22Rv1 (cell line): ENCODE measurements at regions not wholly inside any gene's neighbourhood (a gene's known extent, or its start where the extent isn't known, plus 50 kb on each side); places are given as distances from the start of the nearest gene placed in this dataset.
"Not testable (repeated sequence)": the region's sequence is repeated elsewhere in the genome, so short reads cannot be mapped to it uniquely, and the experiment has no call there.

Experiments
- H3K27ac ChIP-seq: fragments of 450-650 bp; 2 replicates; pipeline ENCODE4 v1.5.1; 2017
- ZFX ChIP-seq: fragments of 450-650 bp; IDR thresholded peaks from 2 replicates; pipeline ENCODE4 v1.6.1; 2017; ENCODE audit warnings: antibody characterized with exemption, borderline replicate concordance
- TF ChIP-seq, protein P1 (sequence below): fragments of 450-650 bp; IDR thresholded peaks from 2 replicates; pipeline ENCODE4 v1.5.1; 2017; ENCODE audit warnings: mild to moderate bottlenecking

DNA sequence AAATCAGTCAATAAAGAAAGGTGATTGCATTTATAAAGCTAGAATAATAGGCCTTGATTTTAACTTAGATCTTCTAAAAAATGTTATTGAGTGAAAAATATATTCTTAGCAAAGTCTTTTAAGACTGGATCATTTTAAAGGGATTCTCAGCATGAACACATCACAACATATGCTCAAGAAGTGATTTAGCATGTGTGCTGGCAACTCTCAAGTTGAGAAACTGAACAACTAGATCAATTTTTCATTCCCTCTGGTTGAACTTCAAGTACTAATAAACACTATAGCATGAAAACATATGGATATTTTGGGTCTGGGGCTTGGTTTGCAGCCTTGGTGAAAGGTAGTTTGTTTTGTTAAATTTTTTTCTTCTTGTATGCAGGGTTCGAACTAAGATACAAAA is 107.8 kb upstream of the PNPT1 start:
- TF ChIP-seq, protein P1, sequence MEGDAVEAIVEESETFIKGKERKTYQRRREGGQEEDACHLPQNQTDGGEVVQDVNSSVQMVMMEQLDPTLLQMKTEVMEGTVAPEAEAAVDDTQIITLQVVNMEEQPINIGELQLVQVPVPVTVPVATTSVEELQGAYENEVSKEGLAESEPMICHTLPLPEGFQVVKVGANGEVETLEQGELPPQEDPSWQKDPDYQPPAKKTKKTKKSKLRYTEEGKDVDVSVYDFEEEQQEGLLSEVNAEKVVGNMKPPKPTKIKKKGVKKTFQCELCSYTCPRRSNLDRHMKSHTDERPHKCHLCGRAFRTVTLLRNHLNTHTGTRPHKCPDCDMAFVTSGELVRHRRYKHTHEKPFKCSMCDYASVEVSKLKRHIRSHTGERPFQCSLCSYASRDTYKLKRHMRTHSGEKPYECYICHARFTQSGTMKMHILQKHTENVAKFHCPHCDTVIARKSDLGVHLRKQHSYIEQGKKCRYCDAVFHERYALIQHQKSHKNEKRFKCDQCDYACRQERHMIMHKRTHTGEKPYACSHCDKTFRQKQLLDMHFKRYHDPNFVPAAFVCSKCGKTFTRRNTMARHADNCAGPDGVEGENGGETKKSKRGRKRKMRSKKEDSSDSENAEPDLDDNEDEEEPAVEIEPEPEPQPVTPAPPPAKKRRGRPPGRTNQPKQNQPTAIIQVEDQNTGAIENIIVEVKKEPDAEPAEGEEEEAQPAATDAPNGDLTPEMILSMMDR = no peak
- TF ChIP-seq ZFX = no peak
- no peak overlapping the region for H3K27ac ChIP-seq

DNA sequence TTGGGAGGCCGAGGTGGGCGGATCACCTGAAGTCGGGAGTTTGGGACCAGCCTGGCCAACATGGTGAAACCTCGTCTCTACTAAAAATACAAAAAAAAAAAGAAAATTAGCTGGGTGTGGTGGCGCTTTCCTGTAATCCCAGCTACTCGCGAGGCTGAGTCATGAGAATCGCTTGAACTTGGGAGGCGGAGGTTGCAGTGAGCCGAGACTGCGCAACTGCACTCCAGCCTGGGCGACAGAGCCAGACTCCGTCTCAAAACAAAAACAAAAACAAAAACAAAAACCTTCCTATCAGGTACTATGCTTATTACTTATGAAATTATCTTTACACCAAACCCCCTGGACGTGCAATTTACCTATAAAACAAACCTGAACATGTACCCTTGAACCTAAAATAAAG is 106.0 kb upstream of the PNPT1 start:
- not testable (repeated sequence) for H3K27ac ChIP-seq

DNA sequence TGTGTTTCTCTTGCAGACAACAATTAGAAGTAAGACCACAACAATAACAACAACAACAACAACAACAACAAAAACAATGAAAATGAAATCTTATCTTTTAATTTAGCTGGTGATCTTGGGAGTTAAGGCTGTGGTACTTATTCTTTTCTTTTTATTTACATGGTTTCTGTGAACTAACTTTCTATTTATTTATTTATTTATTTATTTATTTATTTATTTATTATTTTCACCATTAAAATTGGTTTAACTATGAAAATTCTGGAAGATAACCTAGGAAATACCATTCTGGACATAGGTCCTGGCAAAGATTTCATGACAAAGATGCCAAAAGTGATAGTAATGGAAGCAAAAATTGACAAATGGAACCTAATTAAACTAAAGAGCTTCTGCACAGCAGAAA is 102.5 kb upstream of the PNPT1 start:
- H3K27ac ChIP-seq = no peak overlapping the region
- no peak for TF ChIP-seq ZFX
- TF ChIP-seq, protein P1 = no peak

DNA sequence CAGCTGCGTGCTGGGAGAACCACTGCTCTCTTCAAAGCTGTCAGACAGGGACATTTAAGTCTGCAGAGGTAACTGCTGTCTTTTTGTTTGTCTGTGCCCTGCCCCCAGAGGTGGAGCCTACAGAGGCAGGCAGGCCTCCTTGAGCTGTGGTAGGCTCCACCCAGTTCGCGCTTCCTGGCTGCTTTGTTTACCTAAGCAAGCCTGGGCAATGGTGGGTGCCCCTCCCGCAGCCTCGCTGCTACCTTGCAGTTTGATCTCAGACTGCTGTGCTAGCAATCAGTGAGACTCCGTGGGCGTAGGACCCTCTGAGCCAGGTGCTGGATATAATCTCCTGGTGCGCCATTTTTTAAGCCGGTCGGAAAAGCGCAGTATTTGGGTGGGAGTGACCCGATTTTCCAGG is 100.0 kb upstream of the PNPT1 start:
- H3K27ac ChIP-seq = not testable (repeated sequence)

DNA sequence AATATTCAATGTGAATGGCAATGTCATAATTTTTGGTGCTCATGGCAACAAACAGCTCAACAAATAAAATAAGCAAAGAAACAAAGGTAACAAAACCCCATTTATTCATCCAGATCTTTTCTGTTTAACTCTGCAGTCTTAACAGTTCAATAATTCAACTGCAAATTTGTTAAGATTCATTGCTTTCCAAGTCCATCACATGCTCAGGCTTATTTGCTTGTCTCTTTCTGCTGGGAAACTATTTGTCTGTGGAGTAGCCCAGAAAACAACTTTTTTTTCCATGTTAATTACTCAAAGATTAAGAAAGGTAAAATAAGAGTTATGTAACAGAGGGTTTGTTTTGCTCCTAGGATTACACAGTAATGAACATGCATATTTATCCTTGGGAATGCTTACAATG is 92.6 kb upstream of the PNPT1 start:
- H3K27ac ChIP-seq = no peak overlapping the region
- TF ChIP-seq, protein P1 = no peak
- TF ChIP-seq ZFX = no peak

DNA sequence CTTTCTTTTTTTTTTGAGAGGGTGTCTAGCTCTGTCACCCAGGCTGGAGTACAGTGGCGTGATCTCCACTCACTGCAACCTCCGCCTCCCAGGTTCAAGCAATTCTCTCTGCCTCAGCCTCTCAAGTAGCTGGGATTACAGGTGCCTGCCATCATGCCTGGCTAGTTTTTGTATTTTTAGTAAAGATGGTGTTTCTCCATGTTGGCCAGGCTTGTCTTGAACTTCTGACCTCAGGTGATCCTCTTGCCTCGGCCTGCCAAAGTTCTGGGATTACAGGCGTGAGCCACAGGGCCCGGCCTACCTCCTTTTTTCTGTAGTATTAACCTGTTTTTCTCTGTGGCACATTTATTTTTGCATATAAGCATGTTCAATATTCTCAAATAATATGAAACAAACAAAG is 90.1 kb upstream of the PNPT1 start:
- not testable (repeated sequence) for H3K27ac ChIP-seq

DNA sequence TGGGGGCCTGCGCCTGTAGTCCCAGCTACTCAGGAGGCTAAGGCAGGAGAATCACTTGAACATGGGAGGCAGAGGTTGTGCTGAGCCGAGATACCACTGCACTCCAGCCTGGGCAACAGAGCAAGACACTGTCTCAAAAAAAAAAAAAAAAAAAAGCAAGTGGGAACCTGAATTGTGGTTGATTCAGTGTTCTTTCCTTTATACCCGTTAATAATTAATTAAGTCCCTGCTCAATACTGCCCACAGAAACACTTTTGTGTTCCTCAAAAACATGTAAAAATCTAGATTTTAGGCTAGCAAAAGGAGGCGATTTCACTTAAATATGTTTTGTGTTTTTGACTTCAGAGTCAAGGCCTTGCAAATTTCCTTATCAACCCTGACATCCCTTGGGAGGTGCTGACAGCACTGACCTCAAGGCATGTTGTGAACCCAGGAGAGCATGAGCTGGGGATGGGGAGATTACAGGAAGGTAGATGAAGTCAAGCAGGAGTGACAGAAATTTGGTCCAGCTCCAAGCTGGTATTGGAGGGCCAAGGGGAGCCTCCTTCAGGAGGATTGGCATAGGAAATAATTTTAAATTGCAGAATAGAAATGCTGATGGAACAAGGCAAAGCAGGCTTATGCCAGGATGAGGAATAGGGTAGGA is 89.0 kb upstream of the PNPT1 start:
- no peak for TF ChIP-seq ZFX
- TF ChIP-seq, protein P1 = no peak
- H3K27ac ChIP-seq = no peak overlapping the region

DNA sequence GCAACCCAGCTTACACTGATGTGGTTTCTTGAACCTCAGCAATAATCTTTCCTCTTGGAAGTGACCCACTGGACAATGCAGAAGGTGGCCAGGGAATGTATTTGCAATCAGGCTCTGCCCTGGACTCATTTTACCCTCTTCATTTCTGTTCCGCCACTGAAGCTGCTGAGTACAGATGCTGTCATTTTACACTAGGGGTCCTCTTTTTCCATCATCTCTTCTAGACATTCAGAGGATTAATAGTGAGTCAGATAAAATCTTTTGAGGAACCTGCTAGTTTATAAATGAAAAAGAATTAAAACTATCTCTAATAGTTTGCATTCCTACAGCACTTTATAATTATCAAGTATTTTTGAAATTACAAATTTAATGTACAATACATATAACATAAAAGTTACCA is 87.9 kb upstream of the PNPT1 start:
- H3K27ac ChIP-seq = no peak overlapping the region
- TF ChIP-seq, protein P1 = no peak
- TF ChIP-seq ZFX = no peak

DNA sequence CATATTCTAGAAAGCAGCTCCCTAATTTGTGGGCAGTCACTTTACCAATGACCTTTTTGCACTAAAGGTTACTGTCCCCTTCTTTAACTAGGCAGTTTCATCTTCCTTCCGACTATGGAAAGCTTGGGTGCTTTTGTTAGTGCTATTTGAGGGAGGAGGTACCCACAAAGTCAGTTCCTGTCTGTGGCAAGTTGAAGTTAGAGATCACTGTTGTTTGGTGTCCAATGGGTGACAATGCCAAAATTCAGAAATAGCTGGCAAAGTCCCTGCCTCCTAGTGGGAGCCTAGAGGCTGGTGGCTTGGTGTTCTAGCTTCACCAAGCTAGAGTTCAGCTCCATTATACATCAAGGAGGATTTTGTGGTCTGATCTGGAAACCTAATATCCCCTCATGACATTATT is 87.1 kb upstream of the PNPT1 start:
- H3K27ac ChIP-seq = no peak overlapping the region

More for the DNA sequence above, 87.1 kb upstream of the PNPT1 start:
- TF ChIP-seq, protein P1 = no peak
- TF ChIP-seq ZFX = no peak
